MM.1S (cell line): ENCODE measurements at regions not wholly inside any gene's neighbourhood (a gene's known extent, or its start where the extent isn't known, plus 50 kb on each side); places are given as distances from the start of the nearest gene placed in this dataset.

Experiments
- CTCF ChIP-seq: fragments of 300-600 bp; sonication (generic); IDR thresholded peaks from 2 replicates; pipeline ENCODE4 v1.5.1; 2016; ENCODE audit warnings: antibody characterized with exemption, low read length, mixed read lengths
- EZH2 ChIP-seq: fragments of 300-600 bp; sonication (generic); optimal IDR thresholded peaks from 2 replicates; pipeline ENCODE3; 2017; ENCODE audit warnings: low read depth, mild to moderate bottlenecking, antibody characterized with exemption, low read length, mixed read lengths
- EZH2phosphoT487 ChIP-seq: fragments of 300-600 bp; sonication (generic); IDR thresholded peaks from 2 replicates; pipeline ENCODE4 v1.6.1; 2018; ENCODE audit warnings: antibody characterized with exemption, low read length

GRCh38 chr9:85884256-85884655 lies 56.7 kb upstream of the NAA35 start:
- TF ChIP-seq EZH2phosphoT487, result no peak
- TF ChIP-seq EZH2, result no peak
- TF ChIP-seq CTCF, result no peak
